T-cell (primary cell): ENCODE measurements at regions not wholly inside any gene's neighbourhood (a gene's known extent, or its start where the extent isn't known, plus 50 kb on each side); places are given as distances from the start of the nearest gene placed in this dataset.

ENCODE experiments used
- ATAC-seq, 4 experiments: fragments of 200-7000 bp in 3 of 4; fragments of 150-1000 bp in 1 of 4; cut with Tn5 transposase; replicated peaks in 1 of 4; 1 replicate in 3 of 4; 2 replicates in 1 of 4; pipeline ENCODE4 v1.10.0; 2021; ENCODE audit warnings: moderate library complexity in 3 of 4, mild to moderate bottlenecking in 2 of 4, moderate number of reproducible peaks in 1 of 4
- CTCF ChIA-PET, 2 donors: fragments of 300-600 bp; sonication (Branson Sonifier 250); formaldehyde crosslinking; loops; one replicate each; lab custom pipeline; 2022; ENCODE audit warnings: antibody characterized with exemption in 2 of 2; lab: Charles Lee
- POLR2A ChIA-PET, 2 donors: fragments of 300-600 bp; sonication (Branson Sonifier 250); formaldehyde crosslinking; loops; one replicate each; lab custom pipeline; 2022; ENCODE audit warnings: antibody characterized with exemption in 2 of 2; lab: Charles Lee
- DNase-seq, 35 experiments: peaks; one replicate each; pipeline versions ENCODE4 v3.0.0 to v3.0.0-alpha.2; 2013 to 2023
- H3K27ac ChIP-seq: one replicate; pipeline ENCODE4 v1.5.1; 2013; ENCODE audit warnings: low read length
- H3K27me3 ChIP-seq, 2 experiments: replicated peaks in 1 of 2; 1 replicate in 1 of 2; 2 replicates in 1 of 2; pipeline versions ENCODE4 v1.6.1 to v1.7.0; 2013; ENCODE audit warnings: low read length in 1 of 2, mixed read lengths in 1 of 2; ENCODE audit not compliant: control insufficient read depth in 2 of 2, insufficient read depth in 2 of 2; ENCODE audit errors: extremely low read depth in 1 of 2
- H3K36me3 ChIP-seq, 2 donors: 1 replicate in 1 of 2; 2 replicates in 1 of 2; pipeline versions ENCODE4 v1.6.1 to v1.7.0; 2013; ENCODE audit warnings: low read length in 1 of 2; ENCODE audit not compliant: control insufficient read depth in 2 of 2, insufficient read depth in 1 of 2; ENCODE audit errors: extremely low read depth in 1 of 2
- H3K4me1 ChIP-seq, 2 experiments: 1 replicate in 1 of 2; 2 replicates in 1 of 2; pipeline versions ENCODE4 v1.6.1 to v1.7.0; 2013; ENCODE audit warnings: low read length in 2 of 2, mixed read lengths in 1 of 2; ENCODE audit not compliant: insufficient read depth in 2 of 2, control insufficient read depth in 1 of 2; ENCODE audit errors: extremely low read depth in 1 of 2
- H3K4me3 ChIP-seq, 2 donors: 1 replicate in 1 of 2; 2 replicates in 1 of 2; pipeline versions ENCODE4 v1.5.1 to v1.7.0; 2013; ENCODE audit warnings: mild to moderate bottlenecking in 2 of 2, low read length in 1 of 2, moderate library complexity in 1 of 2; ENCODE audit not compliant: control insufficient read depth in 1 of 2; ENCODE audit errors: extremely low read depth in 1 of 2
- H3K9me3 ChIP-seq: 2 replicates; pipeline ENCODE4 v1.7.0; 2013
- H3K27ac Mint-ChIP-seq, 2 donors: one replicate each; pipeline ENCODE4 v1.8.0; 2020 to 2021; ENCODE audit warnings: mild to moderate bottlenecking in 2 of 2, mixed read lengths in 2 of 2
- H3K27me3 Mint-ChIP-seq, 2 donors: one replicate each; pipeline ENCODE4 v1.8.0; 2021 to 2022; ENCODE audit warnings: mixed read lengths in 2 of 2
- H3K36me3 Mint-ChIP-seq: one replicate; pipeline ENCODE4 v1.8.0; 2021; ENCODE audit warnings: mixed read lengths
- H3K4me1 Mint-ChIP-seq, 3 donors: one replicate each; pipeline ENCODE4 v1.8.0; 2020 to 2022; ENCODE audit warnings: mixed read lengths in 3 of 3, mild to moderate bottlenecking in 1 of 3
- H3K4me3 Mint-ChIP-seq, 3 donors: one replicate each; pipeline ENCODE4 v1.8.0; 2020 to 2022; ENCODE audit warnings: mild to moderate bottlenecking in 3 of 3, mixed read lengths in 3 of 3, moderate library complexity in 3 of 3
- H3K9me3 Mint-ChIP-seq, 3 donors: one replicate each; pipeline ENCODE4 v1.8.0; 2020 to 2022; ENCODE audit warnings: mixed read lengths in 3 of 3
- WGBS: methylation state at CpG from one replicate; pipeline ENCODE4 v1.1.5; 2013; ENCODE audit warnings: missing lambda C conversion rate; ENCODE audit not compliant: insufficient coverage; 5-methylcytosine and 5-hydroxymethylcytosine counted together

DNA sequence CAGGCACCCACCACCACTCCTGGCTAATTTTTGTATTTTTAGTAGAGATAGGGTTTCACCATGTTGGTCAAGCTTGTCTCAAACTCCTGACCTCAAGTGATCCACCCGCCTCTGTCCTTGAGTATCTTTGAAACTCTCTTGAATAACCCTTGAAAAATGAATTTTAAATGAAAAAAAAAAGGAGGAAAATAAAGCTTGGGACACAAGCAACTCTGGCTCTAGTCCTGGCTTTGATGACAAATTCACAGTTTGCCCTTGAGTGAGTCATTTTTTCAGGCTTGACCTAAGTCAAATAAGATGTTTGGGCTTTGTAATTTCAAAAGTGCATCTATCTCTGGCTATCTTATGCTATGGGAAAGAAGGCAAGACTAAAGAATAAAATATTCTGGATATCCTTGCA lies 79.0 kb upstream of the TRIB2 start:
- Histone ChIP-seq H3K27me3 (no peaks in the 10 kb centered on the region), H3K4me3 (no peak overlapping the region), H3K4me1 (peaks cover 3 to 11% of the 10 kb centered on the region in 2 experiments), H3K9me3 (no peaks in the 10 kb centered on the region), H3K27ac (no peak overlapping the region), H3K36me3 (no peaks in the 10 kb centered on the region)
- H3K9me3 Mint-ChIP-seq: no peaks in the 10 kb centered on the region
- no peak for ATAC-seq
- ChIA-PET POLR2A (interaction anchor here in 1 of 2 donors (0.7 kb wide), 1 partner anchor 14 kb away, joined by 3 read pairs; no protein-coding TSS in a partner anchor), CTCF (no interaction called here)
- no peak for DNase-seq
- no peak overlapping the region for H3K27ac Mint-ChIP-seq
- H3K4me3 Mint-ChIP-seq: no peak overlapping the region
- H3K36me3 Mint-ChIP-seq: no peaks in the 10 kb centered on the region
- H3K27me3 Mint-ChIP-seq: no peaks in the 10 kb centered on the region
- WGBS: no CpG with 5 or more reads among the region's 1 CpG
- H3K4me1 Mint-ChIP-seq: peaks cover 20 to 41% (median 34%) of the 10 kb centered on the region in 3 donors

DNA sequence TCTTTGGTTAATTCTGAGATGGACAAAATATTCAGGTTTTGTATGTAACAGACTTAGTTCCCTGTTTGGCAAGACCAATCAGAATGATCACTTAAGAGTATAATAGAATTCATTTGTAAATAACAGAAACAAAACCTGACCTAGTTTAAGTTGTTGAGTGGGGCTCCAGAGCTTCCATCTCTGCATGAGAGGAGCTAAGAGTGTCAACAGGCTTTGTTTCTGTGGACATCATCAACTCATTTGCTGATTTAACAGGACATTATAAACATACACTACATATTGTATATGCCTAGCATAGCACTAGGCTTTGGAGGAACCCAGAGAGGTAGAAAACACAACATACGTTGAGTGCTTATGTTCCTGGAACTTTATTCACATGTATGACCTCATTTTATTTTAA lies 75.3 kb upstream of the TRIB2 start:
- no peak overlapping the region for H3K27ac ChIP-seq
- CTCF ChIA-PET: interaction anchor here in 1 of 2 donors (1.0 kb wide), 1 partner anchor 75 kb away, joined by 5 read pairs; the partner anchor contains the start of gene TRIB2
- H3K4me3 ChIP-seq: no peak overlapping the region
- no peaks in the 10 kb centered on the region for H3K36me3 ChIP-seq
- H3K4me1 ChIP-seq: peaks cover 3 to 7% of the 10 kb centered on the region in 2 experiments
- Mint-ChIP-seq H3K36me3 (no peaks in the 10 kb centered on the region), H3K27me3 (no peaks in the 10 kb centered on the region), H3K4me3 (no peak overlapping the region), H3K4me1 (peaks cover 9 to 26% (median 17%) of the 10 kb centered on the region in 3 donors), H3K27ac (no peak overlapping the region), H3K9me3 (peaks cover 0 to 16% (median 7%) of the 10 kb centered on the region in 3 donors)
- no peak for ATAC-seq
- no peak for DNase-seq
- no peaks in the 10 kb centered on the region for H3K27me3 ChIP-seq
- POLR2A ChIA-PET: no interaction called here
- no CpG with 5 or more reads among the region's 1 CpG for whole genome bisulfite sequencing
- no peaks in the 10 kb centered on the region for H3K9me3 ChIP-seq

DNA sequence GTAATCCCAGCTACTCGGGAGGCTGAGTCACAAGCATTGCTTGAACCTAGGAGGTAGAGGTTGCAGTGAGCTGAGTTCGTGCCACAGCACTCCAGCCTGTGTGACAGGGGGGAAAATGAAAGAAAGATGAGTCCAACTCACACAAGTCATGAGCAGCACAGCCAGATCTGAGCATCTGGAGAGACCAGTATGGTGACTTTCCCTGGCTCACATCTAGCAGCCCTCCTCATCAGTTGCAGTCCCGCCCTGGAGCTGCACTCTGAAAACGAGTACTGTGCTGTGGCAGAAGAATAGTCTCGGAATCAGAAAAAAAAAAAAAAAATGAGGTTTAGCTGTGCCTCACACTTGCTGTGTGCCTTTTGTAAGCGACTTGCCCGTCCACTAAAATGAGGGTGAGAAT lies 74.4 kb upstream of the TRIB2 start:
- peaks cover under 1 to 18% (median 8%) of the 10 kb centered on the region in 3 donors for H3K4me1 Mint-ChIP-seq
- no peaks in the 10 kb centered on the region for H3K36me3 Mint-ChIP-seq
- H3K36me3 ChIP-seq: no peaks in the 10 kb centered on the region
- H3K27me3 ChIP-seq: no peaks in the 10 kb centered on the region
- ChIA-PET CTCF (interaction anchor here in 1 of 2 donors (0.6 kb wide), 1 partner anchor 368 kb away, joined by 3 read pairs; no protein-coding TSS in a partner anchor), POLR2A (no interaction called here)
- peaks cover 2% of the 10 kb centered on the region for H3K9me3 ChIP-seq
- no peaks in the 10 kb centered on the region for H3K27me3 Mint-ChIP-seq
- no peak overlapping the region for H3K27ac ChIP-seq
- H3K4me3 ChIP-seq: no peak overlapping the region
- no peak overlapping the region for H3K27ac Mint-ChIP-seq
- H3K9me3 Mint-ChIP-seq: peaks cover 0 to 21% (median 7%) of the 10 kb centered on the region in 3 donors
- DNase-seq (no peak), ATAC-seq (no peak)
- no peak overlapping the region for H3K4me3 Mint-ChIP-seq
- 92% methylated on average over 5 of the region's 7 CpGs for WGBS
- H3K4me1 ChIP-seq: peaks cover 0 to under 1% of the 10 kb centered on the region in 2 experiments

DNA sequence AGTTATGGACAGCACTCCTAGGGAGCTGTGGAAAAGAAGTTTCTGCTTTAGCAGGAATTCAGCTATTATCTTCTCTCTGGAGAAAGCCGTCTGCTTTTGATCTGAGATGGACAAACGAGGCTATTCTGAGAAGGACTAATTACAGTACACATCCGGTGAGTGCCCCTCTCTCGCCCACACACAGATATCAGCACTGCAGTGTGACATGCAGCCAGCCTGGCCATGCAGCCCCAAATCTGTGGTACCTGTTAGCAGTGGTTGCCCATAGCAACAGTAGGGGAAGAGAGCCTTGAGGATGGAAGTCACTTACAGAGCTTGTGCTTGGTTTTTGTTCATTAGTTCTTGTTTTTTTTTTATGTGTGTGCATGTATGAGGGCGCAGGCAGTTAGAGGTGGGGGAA lies 73.9 kb upstream of the TRIB2 start:
- Mint-ChIP-seq H3K4me3 (no peak overlapping the region), H3K9me3 (peaks cover 0 to 21% (median 7%) of the 10 kb centered on the region in 3 donors), H3K36me3 (no peaks in the 10 kb centered on the region), H3K4me1 (peaks cover 0 to 18% (median 8%) of the 10 kb centered on the region in 3 donors), H3K27ac (no peak overlapping the region), H3K27me3 (no peaks in the 10 kb centered on the region)
- Histone ChIP-seq H3K36me3 (no peaks in the 10 kb centered on the region), H3K27me3 (no peaks in the 10 kb centered on the region), H3K27ac (no peak overlapping the region), H3K9me3 (peaks cover 2% of the 10 kb centered on the region), H3K4me1 (no peaks in the 10 kb centered on the region), H3K4me3 (no peak overlapping the region)
- CTCF ChIA-PET: no interaction called here
- 77% methylated on average over 2 of the region's 5 CpGs for WGBS
- POLR2A ChIA-PET: no interaction called here
- ATAC-seq (no peak), DNase-seq (no peak)

DNA sequence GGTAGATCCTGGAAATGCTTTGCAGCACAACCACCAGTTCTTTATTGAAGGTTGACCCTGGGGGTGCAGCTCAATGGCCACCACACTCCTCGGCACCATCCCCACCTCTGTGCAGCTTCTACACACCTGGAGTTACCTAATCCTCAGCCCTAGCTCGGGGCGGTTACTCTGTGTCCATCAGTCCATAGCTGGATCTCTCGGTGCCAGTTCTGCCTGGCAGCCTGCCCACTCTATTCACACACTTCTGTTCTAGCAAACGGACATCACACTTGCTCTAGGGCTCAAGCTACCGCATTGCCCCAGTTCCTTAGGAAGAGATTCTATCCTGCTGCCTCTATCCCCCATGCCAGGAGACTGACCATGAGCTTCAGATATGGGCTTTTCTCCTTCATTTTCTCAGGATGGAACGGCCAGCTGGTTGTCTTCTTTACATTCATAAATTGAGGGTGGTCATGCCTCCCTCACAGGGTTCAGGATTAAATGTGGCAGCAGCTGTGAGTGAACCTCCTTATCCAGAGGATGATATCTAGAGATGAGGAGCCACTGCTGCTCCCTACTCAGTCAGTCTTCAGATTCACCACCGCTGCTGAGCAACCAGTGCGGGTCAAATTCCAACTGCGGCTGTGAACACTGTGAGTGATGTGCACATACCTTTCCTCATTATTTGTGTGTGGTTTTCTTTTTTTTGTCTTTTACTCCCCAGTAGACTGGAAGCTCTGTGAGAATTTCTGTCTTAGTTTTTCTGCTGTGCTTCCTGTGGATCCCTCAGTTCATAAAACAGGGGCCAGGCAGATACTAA lies 66.9 kb upstream of the TRIB2 start:
- ChIA-PET CTCF (no interaction called here), POLR2A (interaction anchor here in 1 of 2 donors (0.5 kb wide), 1 partner anchor 14 kb away, joined by 3 read pairs; no protein-coding TSS in a partner anchor)
- H3K27me3 Mint-ChIP-seq: peaks cover 0 to 3% of the 10 kb centered on the region in 2 donors
- H3K27ac ChIP-seq: no peak overlapping the region
- no peak for DNase-seq
- H3K9me3 ChIP-seq: peaks cover 2% of the 10 kb centered on the region
- H3K4me3 ChIP-seq: no peak overlapping the region
- H3K4me1 ChIP-seq: no peaks in the 10 kb centered on the region
- no peak for ATAC-seq
- H3K4me1 Mint-ChIP-seq: peaks cover 0 to 7% (median 4%) of the 10 kb centered on the region in 3 donors
- no peak overlapping the region for H3K27ac Mint-ChIP-seq
- H3K36me3 Mint-ChIP-seq: no peaks in the 10 kb centered on the region
- no peak overlapping the region for H3K4me3 Mint-ChIP-seq
- H3K27me3 ChIP-seq: no peaks in the 10 kb centered on the region
- peaks cover 0 to 21% (median 7%) of the 10 kb centered on the region in 3 donors for H3K9me3 Mint-ChIP-seq
- no peaks in the 10 kb centered on the region for H3K36me3 ChIP-seq
- 79% methylated on average over 4 of the region's 10 CpGs for WGBS

DNA sequence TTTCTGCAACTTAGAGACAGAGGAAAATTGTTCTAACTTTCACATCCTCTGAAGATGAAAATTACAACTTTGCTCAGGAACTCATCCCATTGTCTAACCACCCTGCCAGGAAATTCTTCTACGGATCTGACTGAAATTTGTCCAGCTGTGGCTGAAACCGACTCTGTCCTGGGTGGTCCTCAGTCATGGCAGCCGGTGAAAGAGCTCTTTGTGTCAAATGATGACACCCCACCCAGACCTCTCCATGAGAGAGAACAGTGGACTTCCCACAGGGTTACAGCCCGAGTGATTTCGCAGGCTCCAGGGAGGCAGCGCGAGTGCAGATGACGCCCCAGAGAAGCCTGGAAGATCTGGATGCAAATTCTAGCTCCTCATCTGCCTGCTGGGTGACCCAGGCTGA lies 65.1 kb upstream of the TRIB2 start:
- H3K27me3 Mint-ChIP-seq: peaks cover 0 to 3% of the 10 kb centered on the region in 2 donors
- peaks cover 0 to 5% (median 0%) of the 10 kb centered on the region in 3 donors for H3K9me3 Mint-ChIP-seq
- H3K36me3 Mint-ChIP-seq: no peaks in the 10 kb centered on the region
- H3K4me3 ChIP-seq: no peak overlapping the region
- H3K9me3 ChIP-seq: peaks cover 2% of the 10 kb centered on the region
- H3K27ac Mint-ChIP-seq: no peak overlapping the region
- ATAC-seq (no peak), DNase-seq (no peak)
- ChIA-PET POLR2A (interaction anchor here in 1 of 2 donors (0.6 kb wide), 1 partner anchor 588 kb away, joined by 3 read pairs; no protein-coding TSS in a partner anchor), CTCF (interaction anchor here (0.7 to 0.8 kb wide), 3 partner anchors 12 to 26 kb away, joined by 3 to 5 read pairs (median 4); no protein-coding TSS in a partner anchor)
- H3K4me1 ChIP-seq: no peaks in the 10 kb centered on the region
- H3K27me3 ChIP-seq: no peaks in the 10 kb centered on the region
- peaks cover 0 to 14% (median 7%) of the 10 kb centered on the region in 3 donors for H3K4me1 Mint-ChIP-seq
- H3K27ac ChIP-seq: no peak overlapping the region
- H3K36me3 ChIP-seq: no peaks in the 10 kb centered on the region
- H3K4me3 Mint-ChIP-seq: no peak overlapping the region
- 90% methylated on average over 3 of the region's 8 CpGs for WGBS
